ENCODE measurements at regions not wholly inside any gene's neighbourhood (a gene's known extent, or its start where the extent isn't known, plus 50 kb on each side); places are given as distances from the start of the nearest gene placed in this dataset.

DNA sequence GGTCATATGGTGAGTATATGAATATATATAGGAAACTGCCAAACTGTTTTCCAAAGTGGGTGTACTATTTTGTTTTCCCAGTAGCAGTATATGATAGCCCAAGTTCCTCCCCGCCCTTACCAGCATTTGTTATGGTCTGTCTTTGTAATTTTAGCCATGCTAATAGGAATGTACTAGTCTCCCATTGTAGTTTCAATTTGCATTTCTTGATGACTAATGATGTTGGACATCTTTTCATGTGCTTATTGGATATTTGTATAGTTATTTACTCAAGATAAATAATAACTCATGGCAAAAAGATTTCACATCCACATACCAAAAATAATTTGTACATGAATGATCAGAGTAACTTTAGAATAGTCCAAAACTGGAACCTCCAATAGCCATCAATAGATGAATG, 75.3 kb upstream of the SERP2 start:
- TF ChIP-seq SREBF2 (IDR thresholded peaks at IDR 0.05; ENCODE audit: low read length) (no peak), GABPA (IDR thresholded peaks at IDR 0.05; ENCODE audit: low read depth) (no peak), POLR2AphosphoS2 (IDR thresholded peaks at IDR 0.05; ENCODE audit: low read depth, low read length) (no peak), POLR2A (IDR thresholded peaks at IDR 0.05; ENCODE audit: low read depth, low read length) (no peak), ESRRA (IDR thresholded peaks at IDR 0.05; ENCODE audit: low read length) (no peak), ZNF274 (IDR thresholded peaks at IDR 0.05; ENCODE audit: insufficient read depth, insufficient read length) (no peak), NFIC (IDR thresholded peaks at IDR 0.05; ENCODE audit: low read depth, low read length) (no peak)
- TF ChIP-seq, protein P1, sequence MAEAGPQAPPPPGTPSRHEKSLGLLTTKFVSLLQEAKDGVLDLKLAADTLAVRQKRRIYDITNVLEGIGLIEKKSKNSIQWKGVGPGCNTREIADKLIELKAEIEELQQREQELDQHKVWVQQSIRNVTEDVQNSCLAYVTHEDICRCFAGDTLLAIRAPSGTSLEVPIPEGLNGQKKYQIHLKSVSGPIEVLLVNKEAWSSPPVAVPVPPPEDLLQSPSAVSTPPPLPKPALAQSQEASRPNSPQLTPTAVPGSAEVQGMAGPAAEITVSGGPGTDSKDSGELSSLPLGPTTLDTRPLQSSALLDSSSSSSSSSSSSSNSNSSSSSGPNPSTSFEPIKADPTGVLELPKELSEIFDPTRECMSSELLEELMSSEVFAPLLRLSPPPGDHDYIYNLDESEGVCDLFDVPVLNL (IDR thresholded peaks at IDR 0.05; ENCODE audit: low read depth, low read length) = no peak
- TF ChIP-seq, protein P2, sequence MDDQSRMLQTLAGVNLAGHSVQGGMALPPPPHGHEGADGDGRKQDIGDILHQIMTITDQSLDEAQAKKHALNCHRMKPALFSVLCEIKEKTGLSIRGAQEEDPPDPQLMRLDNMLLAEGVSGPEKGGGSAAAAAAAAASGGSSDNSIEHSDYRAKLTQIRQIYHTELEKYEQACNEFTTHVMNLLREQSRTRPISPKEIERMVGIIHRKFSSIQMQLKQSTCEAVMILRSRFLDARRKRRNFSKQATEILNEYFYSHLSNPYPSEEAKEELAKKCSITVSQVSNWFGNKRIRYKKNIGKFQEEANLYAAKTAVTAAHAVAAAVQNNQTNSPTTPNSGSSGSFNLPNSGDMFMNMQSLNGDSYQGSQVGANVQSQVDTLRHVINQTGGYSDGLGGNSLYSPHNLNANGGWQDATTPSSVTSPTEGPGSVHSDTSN (IDR thresholded peaks at IDR 0.05; ENCODE audit: insufficient replicate concordance, low read depth, low read length) = no peak
- TF ChIP-seq, protein P3, sequence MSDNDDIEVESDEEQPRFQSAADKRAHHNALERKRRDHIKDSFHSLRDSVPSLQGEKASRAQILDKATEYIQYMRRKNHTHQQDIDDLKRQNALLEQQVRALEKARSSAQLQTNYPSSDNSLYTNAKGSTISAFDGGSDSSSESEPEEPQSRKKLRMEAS (IDR thresholded peaks at IDR 0.05; ENCODE audit: low read depth, low read length) = no peak
- TF ChIP-seq, protein P4, sequence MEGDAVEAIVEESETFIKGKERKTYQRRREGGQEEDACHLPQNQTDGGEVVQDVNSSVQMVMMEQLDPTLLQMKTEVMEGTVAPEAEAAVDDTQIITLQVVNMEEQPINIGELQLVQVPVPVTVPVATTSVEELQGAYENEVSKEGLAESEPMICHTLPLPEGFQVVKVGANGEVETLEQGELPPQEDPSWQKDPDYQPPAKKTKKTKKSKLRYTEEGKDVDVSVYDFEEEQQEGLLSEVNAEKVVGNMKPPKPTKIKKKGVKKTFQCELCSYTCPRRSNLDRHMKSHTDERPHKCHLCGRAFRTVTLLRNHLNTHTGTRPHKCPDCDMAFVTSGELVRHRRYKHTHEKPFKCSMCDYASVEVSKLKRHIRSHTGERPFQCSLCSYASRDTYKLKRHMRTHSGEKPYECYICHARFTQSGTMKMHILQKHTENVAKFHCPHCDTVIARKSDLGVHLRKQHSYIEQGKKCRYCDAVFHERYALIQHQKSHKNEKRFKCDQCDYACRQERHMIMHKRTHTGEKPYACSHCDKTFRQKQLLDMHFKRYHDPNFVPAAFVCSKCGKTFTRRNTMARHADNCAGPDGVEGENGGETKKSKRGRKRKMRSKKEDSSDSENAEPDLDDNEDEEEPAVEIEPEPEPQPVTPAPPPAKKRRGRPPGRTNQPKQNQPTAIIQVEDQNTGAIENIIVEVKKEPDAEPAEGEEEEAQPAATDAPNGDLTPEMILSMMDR (IDR thresholded peaks at IDR 0.05 in 2 of 3, conservative IDR thresholded peaks at IDR 0.05 in 1 of 3; ENCODE audit: control insufficient read depth in 2 of 3, extremely low read depth in 1 of 3, insufficient read depth in 1 of 3, low read depth in 3 of 3, low read length in 3 of 3) = no peak
- TF ChIP-seq, protein P5, sequence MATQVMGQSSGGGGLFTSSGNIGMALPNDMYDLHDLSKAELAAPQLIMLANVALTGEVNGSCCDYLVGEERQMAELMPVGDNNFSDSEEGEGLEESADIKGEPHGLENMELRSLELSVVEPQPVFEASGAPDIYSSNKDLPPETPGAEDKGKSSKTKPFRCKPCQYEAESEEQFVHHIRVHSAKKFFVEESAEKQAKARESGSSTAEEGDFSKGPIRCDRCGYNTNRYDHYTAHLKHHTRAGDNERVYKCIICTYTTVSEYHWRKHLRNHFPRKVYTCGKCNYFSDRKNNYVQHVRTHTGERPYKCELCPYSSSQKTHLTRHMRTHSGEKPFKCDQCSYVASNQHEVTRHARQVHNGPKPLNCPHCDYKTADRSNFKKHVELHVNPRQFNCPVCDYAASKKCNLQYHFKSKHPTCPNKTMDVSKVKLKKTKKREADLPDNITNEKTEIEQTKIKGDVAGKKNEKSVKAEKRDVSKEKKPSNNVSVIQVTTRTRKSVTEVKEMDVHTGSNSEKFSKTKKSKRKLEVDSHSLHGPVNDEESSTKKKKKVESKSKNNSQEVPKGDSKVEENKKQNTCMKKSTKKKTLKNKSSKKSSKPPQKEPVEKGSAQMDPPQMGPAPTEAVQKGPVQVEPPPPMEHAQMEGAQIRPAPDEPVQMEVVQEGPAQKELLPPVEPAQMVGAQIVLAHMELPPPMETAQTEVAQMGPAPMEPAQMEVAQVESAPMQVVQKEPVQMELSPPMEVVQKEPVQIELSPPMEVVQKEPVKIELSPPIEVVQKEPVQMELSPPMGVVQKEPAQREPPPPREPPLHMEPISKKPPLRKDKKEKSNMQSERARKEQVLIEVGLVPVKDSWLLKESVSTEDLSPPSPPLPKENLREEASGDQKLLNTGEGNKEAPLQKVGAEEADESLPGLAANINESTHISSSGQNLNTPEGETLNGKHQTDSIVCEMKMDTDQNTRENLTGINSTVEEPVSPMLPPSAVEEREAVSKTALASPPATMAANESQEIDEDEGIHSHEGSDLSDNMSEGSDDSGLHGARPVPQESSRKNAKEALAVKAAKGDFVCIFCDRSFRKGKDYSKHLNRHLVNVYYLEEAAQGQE (IDR thresholded peaks at IDR 0.05; ENCODE audit: low read depth, low read length) = no peak

Measured in GM12878 (cell line).